GM20000 (cell line): ENCODE measurements at regions not wholly inside any gene's neighbourhood (a gene's known extent, or its start where the extent isn't known, plus 50 kb on each side); places are given as distances from the start of the nearest gene placed in this dataset.
A peak's percentile ranks its signal among the peaks of the same experiment; 100 is the strongest.

Source experiments
- DNase-seq: peaks from one replicate; pipeline ENCODE4 v3.0.0; 2012; ENCODE audit warnings: low spot score
- CTCF ChIP-seq: IDR thresholded peaks from 2 replicates; pipeline ENCODE4 v1.5.1; 2012; ENCODE audit warnings: mild to moderate bottlenecking, control low read depth; ENCODE audit errors: extremely low read depth, missing control alignments

GRCh38 chr1:34441259-34442069 lies 264.8 kb downstream of the C1orf94 start:
- no peak for DNase-seq
- TF ChIP-seq CTCF, result no peak

GRCh38 chr1:34444516-34444915 lies 267.8 kb downstream of the C1orf94 start:
- no peak for DNase-seq

GRCh38 chr1:34450325-34450724 lies 273.6 kb downstream of the C1orf94 start:
- no peak for DNase-seq
- no peak for TF ChIP-seq CTCF

More at GRCh38 chr1:34444516-34444915, 267.8 kb downstream of the C1orf94 start:
- TF ChIP-seq CTCF, result no peak

GRCh38 chr1:34452451-34452850 lies 275.7 kb downstream of the C1orf94 start:
- TF ChIP-seq CTCF, result no peak
- DNase-seq, result no peak

GRCh38 chr1:34455121-34455520 lies 278.4 kb downstream of the C1orf94 start:
- no peak for DNase-seq
- TF ChIP-seq CTCF, result no peak

- peak; percentile 53 for TF ChIP-seq CTCF
- peak; percentile 62 for DNase-seq
These were observed 283.5 kb downstream of the C1orf94 start for GRCh38 chr1:34460193-34460592.

- no peak for TF ChIP-seq CTCF
- no peak for DNase-seq
These were observed 284.4 kb upstream of the GJB5 start for GRCh38 chr1:34470401-34470800.
